Fibroblast of villous mesenchyme (primary cell): ENCODE measurements at regions not wholly inside any gene's neighbourhood (a gene's known extent, or its start where the extent isn't known, plus 50 kb on each side); places are given as distances from the start of the nearest gene placed in this dataset.

Experiments used
- DNase-seq: peaks from one replicate; pipeline ENCODE4 v3.0.0-alpha.2; 2010; ENCODE audit warnings: low read depth
- H3K4me3 ChIP-seq: 2 replicates; pipeline ENCODE4 v1.5.1; 2011; ENCODE audit warnings: low read depth, mild to moderate bottlenecking, low read length
- TF ChIP-seq, protein P1 (sequence below): IDR thresholded peaks from 2 replicates; pipeline ENCODE4 v1.5.1; 2012; ENCODE audit warnings: low read depth, mild to moderate bottlenecking, low read length; ENCODE audit not compliant: insufficient read depth

DNA sequence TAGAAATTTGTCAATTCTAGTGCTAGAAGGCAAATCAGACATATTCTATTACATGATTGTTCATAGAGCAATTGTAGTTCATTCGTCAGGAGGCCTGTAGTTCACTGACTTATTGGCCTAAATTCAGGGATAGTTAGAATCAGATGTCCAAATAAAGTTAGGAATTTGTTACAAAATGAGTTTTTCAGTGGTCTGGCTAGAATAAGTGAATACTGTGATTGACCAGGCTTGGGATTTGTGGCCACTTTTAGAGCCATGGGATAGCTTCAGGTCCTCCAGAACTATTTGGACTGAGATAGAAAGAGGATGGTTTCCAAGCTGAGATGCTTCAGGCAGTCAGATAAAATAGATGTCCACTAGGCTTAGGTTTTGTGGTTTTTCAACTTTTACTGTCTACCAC, 199.1 kb upstream of the MPDZ start:
- TF ChIP-seq, protein P1, sequence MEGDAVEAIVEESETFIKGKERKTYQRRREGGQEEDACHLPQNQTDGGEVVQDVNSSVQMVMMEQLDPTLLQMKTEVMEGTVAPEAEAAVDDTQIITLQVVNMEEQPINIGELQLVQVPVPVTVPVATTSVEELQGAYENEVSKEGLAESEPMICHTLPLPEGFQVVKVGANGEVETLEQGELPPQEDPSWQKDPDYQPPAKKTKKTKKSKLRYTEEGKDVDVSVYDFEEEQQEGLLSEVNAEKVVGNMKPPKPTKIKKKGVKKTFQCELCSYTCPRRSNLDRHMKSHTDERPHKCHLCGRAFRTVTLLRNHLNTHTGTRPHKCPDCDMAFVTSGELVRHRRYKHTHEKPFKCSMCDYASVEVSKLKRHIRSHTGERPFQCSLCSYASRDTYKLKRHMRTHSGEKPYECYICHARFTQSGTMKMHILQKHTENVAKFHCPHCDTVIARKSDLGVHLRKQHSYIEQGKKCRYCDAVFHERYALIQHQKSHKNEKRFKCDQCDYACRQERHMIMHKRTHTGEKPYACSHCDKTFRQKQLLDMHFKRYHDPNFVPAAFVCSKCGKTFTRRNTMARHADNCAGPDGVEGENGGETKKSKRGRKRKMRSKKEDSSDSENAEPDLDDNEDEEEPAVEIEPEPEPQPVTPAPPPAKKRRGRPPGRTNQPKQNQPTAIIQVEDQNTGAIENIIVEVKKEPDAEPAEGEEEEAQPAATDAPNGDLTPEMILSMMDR: no peak
- no peak for DNase-seq
- no peak overlapping the region for H3K4me3 ChIP-seq

DNA sequence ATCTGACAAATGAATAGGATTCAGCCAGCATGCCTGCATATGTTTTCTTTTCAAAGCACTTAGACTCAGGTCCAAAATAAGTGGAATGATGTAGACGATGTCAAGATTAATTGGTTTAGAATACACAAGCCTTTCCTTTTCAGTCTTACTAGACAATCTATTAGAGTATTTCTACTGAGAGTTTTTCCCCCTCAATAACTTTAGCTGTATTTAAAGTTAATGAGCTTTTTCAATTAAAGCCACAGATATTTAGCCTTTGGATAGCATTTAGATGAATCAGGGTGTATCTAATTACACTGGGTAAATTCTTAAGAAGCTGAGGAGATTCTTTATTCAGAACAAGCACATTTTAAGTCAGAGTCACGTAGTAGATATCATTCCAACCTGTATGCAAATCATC, 198.7 kb upstream of the MPDZ start:
- H3K4me3 ChIP-seq: no peak overlapping the region
- TF ChIP-seq, protein P1: no peak
- DNase-seq: no peak

DNA sequence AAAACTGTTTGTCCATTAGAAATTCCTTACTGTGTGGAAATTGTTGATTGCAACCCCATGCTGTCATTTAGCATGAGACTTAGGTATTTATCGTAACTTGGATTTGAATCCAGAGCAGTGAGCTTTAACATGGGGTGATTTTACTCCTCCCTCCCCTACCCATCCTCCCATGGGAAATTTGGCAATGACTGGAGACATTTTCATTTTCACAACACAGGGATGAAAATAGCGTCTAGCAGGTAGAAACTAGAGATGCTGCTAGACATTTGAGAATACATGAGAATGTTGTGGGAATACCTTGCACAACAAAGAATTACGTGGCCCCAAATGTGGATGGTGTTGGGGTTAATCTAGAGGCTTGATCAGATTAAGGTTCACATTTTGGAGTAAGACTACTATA, 191.3 kb upstream of the MPDZ start:
- TF ChIP-seq, protein P1: no peak
- H3K4me3 ChIP-seq: no peak overlapping the region
- no peak for DNase-seq

DNA sequence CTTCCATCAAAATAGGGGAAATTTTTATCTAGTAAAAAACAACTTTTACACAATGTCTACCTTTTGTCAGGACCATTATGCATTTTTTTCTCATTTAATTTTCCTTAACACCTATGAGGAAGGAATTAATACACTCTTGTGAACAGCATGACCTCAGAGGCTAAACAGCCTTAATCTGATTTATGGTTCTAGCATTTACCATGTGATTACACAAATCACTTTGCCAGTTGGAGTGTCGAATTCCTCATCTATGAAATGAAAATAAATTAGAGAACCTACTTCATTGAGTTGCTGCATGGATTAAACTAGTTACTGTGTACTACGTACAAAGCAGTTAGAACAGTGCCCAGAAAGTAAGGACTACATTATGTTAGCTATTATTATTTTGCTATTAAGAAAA, 187.7 kb upstream of the MPDZ start:
- TF ChIP-seq, protein P1: no peak
- DNase-seq: no peak
- H3K4me3 ChIP-seq: no peak overlapping the region

DNA sequence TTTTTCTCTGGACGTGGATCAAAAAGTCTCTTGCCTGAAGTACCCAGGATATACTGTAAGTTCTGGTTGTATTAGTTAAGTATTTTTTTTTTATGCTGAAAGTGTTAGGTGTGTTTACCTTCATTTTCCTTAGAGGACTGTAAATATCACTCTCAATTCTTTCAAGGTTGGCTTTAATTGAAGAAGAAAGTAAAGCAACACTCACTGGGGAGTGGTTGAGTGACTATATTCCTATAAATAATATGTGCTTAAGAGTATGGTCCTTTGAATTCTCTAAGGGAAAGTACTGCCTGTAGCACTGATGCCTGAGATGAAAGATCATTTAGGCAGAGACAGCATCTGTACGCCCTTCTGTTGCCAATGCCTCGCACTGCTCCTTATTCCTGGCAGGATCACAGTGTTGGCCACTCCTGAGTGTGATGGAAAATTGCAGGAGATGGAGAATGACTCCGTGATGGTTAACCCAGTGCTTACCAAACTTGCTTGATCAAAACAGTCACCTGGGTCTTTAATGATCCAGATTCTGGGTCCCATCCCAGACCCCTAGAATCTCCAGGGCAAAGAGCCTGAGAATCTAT, 182.0 kb upstream of the MPDZ start:
- TF ChIP-seq, protein P1: no peak
- no peak for DNase-seq
- no peak overlapping the region for H3K4me3 ChIP-seq

DNA sequence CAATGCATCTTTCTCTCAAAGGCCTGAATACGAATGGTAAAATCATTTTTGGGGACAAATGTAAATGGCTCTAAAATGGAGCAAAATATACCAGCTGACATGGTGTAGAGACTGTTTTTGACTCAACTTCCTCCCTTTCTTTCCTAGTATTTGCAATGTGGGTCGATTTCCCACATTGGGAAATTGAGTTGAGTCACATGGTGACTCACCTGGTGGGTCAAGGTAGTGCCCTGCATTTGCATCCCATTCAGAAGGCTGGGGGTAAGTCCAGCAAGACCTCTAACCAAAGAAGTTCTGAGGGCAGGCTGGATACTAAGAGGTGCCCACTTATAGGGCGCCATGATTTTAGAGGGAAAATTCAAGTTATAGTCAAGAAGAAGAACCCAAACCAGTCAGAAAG, 179.6 kb upstream of the MPDZ start:
- DNase-seq: no peak
- no peak overlapping the region for H3K4me3 ChIP-seq
- TF ChIP-seq, protein P1: no peak

DNA sequence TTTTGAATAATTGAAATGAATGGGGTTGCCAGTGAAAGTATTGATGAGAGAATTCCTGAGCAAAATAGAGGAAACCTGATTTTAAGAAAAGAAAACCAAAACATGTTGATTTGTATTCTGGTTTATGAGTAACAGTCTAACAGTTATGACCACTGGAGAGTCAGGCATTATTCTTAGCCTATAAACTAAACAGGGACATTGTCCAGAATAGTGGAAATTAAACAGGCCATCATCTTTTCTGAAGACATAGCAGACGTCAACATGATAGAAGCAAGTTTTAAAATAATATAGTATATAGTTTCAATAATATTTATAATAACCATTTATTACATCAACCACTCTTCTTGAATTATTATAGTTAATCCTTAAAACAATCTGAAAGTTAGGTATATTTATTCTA, 178.3 kb upstream of the MPDZ start:
- H3K4me3 ChIP-seq: no peak overlapping the region
- TF ChIP-seq, protein P1: no peak
- no peak for DNase-seq
